K562 (cell line): ENCODE measurements at regions not wholly inside any gene's neighbourhood (a gene's known extent, or its start where the extent isn't known, plus 50 kb on each side); places are given as distances from the start of the nearest gene placed in this dataset.

Source experiments
- CTBP1 ChIP-seq: fragments of 450-650 bp; IDR thresholded peaks from 2 replicates; pipeline ENCODE4 v1.6.1; 2016; ENCODE audit warnings: borderline replicate concordance
- EP300 ChIP-seq: IDR thresholded peaks from 2 replicates; pipeline ENCODE4 v1.6.1; 2012; ENCODE audit warnings: low read length, improper control_type of control experiment
- NR1H2 ChIP-seq: sonication (generic); formaldehyde crosslinking; IDR thresholded peaks from 2 replicates; pipeline ENCODE4 v1.4.0; 2020; ENCODE audit warnings: mild to moderate bottlenecking, missing genetic modification reagents
- TBL1XR1 ChIP-seq, 2 experiments: IDR thresholded peaks; 2 replicates each; pipeline ENCODE4 v1.6.1; 2012; ENCODE audit warnings: improper control_type of control experiment in 2 of 2, low read length in 2 of 2, mild to moderate bottlenecking in 1 of 2
- TRIM24 ChIP-seq, 2 experiments: fragments of 450-650 bp; IDR thresholded peaks; 2 replicates each; pipeline ENCODE4 v1.6.1; 2016
- TF ChIP-seq, protein P1 (sequence below), 3 experiments: IDR thresholded peaks in 2 of 3; conservative IDR thresholded peaks in 1 of 3; 2 replicates each; pipeline ENCODE4 v1.5.1; 2011 to 2012; ENCODE audit warnings: low read length in 3 of 3, mild to moderate bottlenecking in 3 of 3, control low read depth in 2 of 3, improper control_type of control experiment in 1 of 3, inconsistent platforms in 1 of 3, low read depth in 1 of 3, mixed read lengths in 1 of 3, moderate library complexity in 1 of 3; ENCODE audit not compliant: insufficient read depth in 2 of 3

DNA sequence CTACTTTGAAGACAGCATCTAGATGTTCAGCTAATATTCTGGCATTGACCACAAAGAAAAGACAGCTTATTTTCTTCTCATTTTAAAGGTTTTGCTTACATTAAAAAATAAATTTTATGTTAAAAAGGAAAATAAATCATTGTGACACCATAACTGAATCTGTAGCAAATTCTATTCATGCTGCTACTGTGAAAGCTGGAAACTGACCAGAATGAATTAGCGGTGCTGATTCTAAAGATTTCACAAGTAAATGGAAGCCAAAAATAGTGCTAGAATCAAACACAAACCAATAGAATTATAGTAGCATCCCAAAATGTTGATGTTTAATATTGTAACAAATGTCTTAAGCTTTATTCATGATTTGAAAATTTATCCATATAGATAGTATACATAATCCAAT, 850.0 kb upstream of the FBXO33 start:
- no peak for TF ChIP-seq TBL1XR1 (IDR thresholded peaks at IDR 0.05; ENCODE audit: low read length in 2 of 2)
- TF ChIP-seq, protein P1, sequence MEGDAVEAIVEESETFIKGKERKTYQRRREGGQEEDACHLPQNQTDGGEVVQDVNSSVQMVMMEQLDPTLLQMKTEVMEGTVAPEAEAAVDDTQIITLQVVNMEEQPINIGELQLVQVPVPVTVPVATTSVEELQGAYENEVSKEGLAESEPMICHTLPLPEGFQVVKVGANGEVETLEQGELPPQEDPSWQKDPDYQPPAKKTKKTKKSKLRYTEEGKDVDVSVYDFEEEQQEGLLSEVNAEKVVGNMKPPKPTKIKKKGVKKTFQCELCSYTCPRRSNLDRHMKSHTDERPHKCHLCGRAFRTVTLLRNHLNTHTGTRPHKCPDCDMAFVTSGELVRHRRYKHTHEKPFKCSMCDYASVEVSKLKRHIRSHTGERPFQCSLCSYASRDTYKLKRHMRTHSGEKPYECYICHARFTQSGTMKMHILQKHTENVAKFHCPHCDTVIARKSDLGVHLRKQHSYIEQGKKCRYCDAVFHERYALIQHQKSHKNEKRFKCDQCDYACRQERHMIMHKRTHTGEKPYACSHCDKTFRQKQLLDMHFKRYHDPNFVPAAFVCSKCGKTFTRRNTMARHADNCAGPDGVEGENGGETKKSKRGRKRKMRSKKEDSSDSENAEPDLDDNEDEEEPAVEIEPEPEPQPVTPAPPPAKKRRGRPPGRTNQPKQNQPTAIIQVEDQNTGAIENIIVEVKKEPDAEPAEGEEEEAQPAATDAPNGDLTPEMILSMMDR (IDR thresholded peaks at IDR 0.05 in 2 of 3, conservative IDR thresholded peaks at IDR 0.05 in 1 of 3; ENCODE audit: insufficient read depth in 2 of 3, low read depth in 1 of 3, low read length in 3 of 3): no peak
- TF ChIP-seq TRIM24 (IDR thresholded peaks at IDR 0.05): no peak
- TF ChIP-seq NR1H2: no peak
- no peak for TF ChIP-seq CTBP1
- no peak for TF ChIP-seq EP300
